K562 (cell line): ENCODE measurements at regions not wholly inside any gene's neighbourhood (a gene's known extent, or its start where the extent isn't known, plus 50 kb on each side); places are given as distances from the start of the nearest gene placed in this dataset.

ENCODE experiments used
- ATAC-seq: fragments of 200-7000 bp; cut with Tn5 transposase; 3 replicates; pipeline ENCODE4 v1.9.1; 2020; ENCODE audit warnings: moderate library complexity
- BruUV-seq: library from RNA; stranded (reverse); fragments of 400-500 nt; replicated peaks from 2 replicates; lab custom pipeline; 2021; lab: Mats Ljungman, UMichigan
- CTCF ChIA-PET: fragments of 300-600 bp; formaldehyde crosslinking; extraction: SDS; loops from one replicate; lab custom pipeline; 2021; ENCODE audit warnings: low intra/inter-chr PET ratio; lab: Yijun Ruan, JAX
- POLR2A ChIA-PET: fragments of 300-600, 350-650 bp; sonication (Branson Sonifier 250); formaldehyde crosslinking; extraction: SDS; loops from one replicate; lab custom pipeline; 2021; ENCODE audit warnings: antibody characterized with exemption, inconsistent platforms; lab: Yijun Ruan, JAX
- DNase-seq, 4 experiments: peaks; one replicate each; pipeline versions ENCODE4 v3.0.0 to v3.0.0-alpha.2; 2011 to 2018; ENCODE audit warnings: low spot score in 3 of 4, mixed read lengths in 3 of 4; ENCODE audit errors: extremely low read depth in 1 of 4
- FAIRE-seq: peaks from 2 replicates; lab custom pipeline; 2011; peaks lifted over from hg19 to GRCh38; lab: Jason Lieb, UNC
- H2AFZ ChIP-seq: 2 replicates; pipeline ENCODE4 v1.6.0; 2011; ENCODE audit warnings: low read depth, low read length, control low read depth, inconsistent platforms
- H3K27ac ChIP-seq: fragments of 200-600 bp; 3 replicates; pipeline ENCODE4 v1.8.0; 2011; ENCODE audit warnings: low read depth, mild to moderate bottlenecking, control low read depth, inconsistent platforms, low read length, moderate library complexity, mixed read lengths; ENCODE audit errors: extremely low read depth
- H3K27me3 ChIP-seq, 2 experiments: fragments of 300-600 bp in 1 of 2; 2 replicates in 1 of 2; 3 replicates in 1 of 2; pipeline versions ENCODE4 v1.6.0 to v1.8.0; 2011; ENCODE audit warnings: inconsistent platforms in 2 of 2, low read length in 2 of 2, mild to moderate bottlenecking in 1 of 2, mixed read lengths in 1 of 2, moderate library complexity in 1 of 2; ENCODE audit not compliant: control insufficient read depth in 2 of 2, insufficient read depth in 2 of 2
- H3K36me3 ChIP-seq: fragments of 300-600 bp; 3 replicates; pipeline ENCODE4 v1.8.0; 2011; ENCODE audit warnings: mild to moderate bottlenecking, low read length, inconsistent platforms; ENCODE audit not compliant: control insufficient read depth, insufficient read depth
- H3K4me1 ChIP-seq, 2 experiments: fragments of 200-600 bp in 1 of 2; replicated peaks in 1 of 2; 2 replicates in 1 of 2; 3 replicates in 1 of 2; pipeline versions ENCODE4 v1.5.1 to v1.8.0; 2011; ENCODE audit warnings: inconsistent platforms in 2 of 2, low read length in 2 of 2, mild to moderate bottlenecking in 1 of 2, mixed read lengths in 1 of 2, moderate library complexity in 1 of 2; ENCODE audit not compliant: control insufficient read depth in 2 of 2, insufficient read depth in 2 of 2
- H3K4me2 ChIP-seq: 2 replicates; pipeline ENCODE4 v1.6.1; 2011; ENCODE audit warnings: low read length, control low read depth, inconsistent platforms, mixed read lengths; ENCODE audit not compliant: insufficient read depth
- H3K4me3 ChIP-seq: fragments of 200-600 bp; sonication (generic), shearing (Covaris generic); 2 replicates; pipeline ENCODE4 v1.5.1; 2016; ENCODE audit warnings: control low read depth, inconsistent platforms
- H3K79me2 ChIP-seq: fragments of 200-600 bp; 3 replicates; pipeline ENCODE4 v1.8.0; 2011; ENCODE audit warnings: low read length, inconsistent platforms; ENCODE audit not compliant: control insufficient read depth, insufficient read depth
- H3K9ac ChIP-seq, 2 experiments: 2 replicates each; pipeline versions ENCODE4 v1.6.0 to v1.6.1; 2011; ENCODE audit warnings: low read depth in 2 of 2, low read length in 2 of 2, control low read depth in 1 of 2, inconsistent platforms in 1 of 2, mild to moderate bottlenecking in 1 of 2, mixed read lengths in 1 of 2; ENCODE audit not compliant: insufficient read depth in 1 of 2
- H3K9me1 ChIP-seq: one replicate; pipeline ENCODE4 v1.6.0; 2011; ENCODE audit warnings: inconsistent platforms, mild to moderate bottlenecking, low read length, moderate library complexity; ENCODE audit not compliant: control insufficient read depth, insufficient read depth
- H3K9me3 ChIP-seq: replicated peaks from 2 replicates; pipeline ENCODE4 v1.5.1; 2011; ENCODE audit warnings: low read depth, low read length, inconsistent platforms; ENCODE audit not compliant: control insufficient read depth, insufficient read depth
- H4K20me1 ChIP-seq: replicated peaks from 2 replicates; pipeline ENCODE4 v1.6.1; 2011; ENCODE audit warnings: low read length, inconsistent platforms, mixed read lengths; ENCODE audit not compliant: control insufficient read depth, insufficient read depth
- ESRRB ChIP-seq: fragments of 250-450 bp; sonication (Bioruptor Pico); IDR thresholded peaks from 2 replicates; pipeline ENCODE4 v1.5.0; 2020; ENCODE audit warnings: mild to moderate bottlenecking, moderate library complexity, borderline replicate concordance
- MEF2A ChIP-seq: IDR thresholded peaks from 2 replicates; pipeline ENCODE4 v1.6.1; 2011; ENCODE audit warnings: low read depth, mild to moderate bottlenecking, low read length, moderate library complexity; ENCODE audit not compliant: control insufficient read depth
- MEF2D ChIP-seq: conservative IDR thresholded peaks from 2 replicates; pipeline ENCODE4 v1.6.1; 2016; ENCODE audit warnings: low read depth, missing genetic modification characterization, missing compliant biosample characterization
- RAD51 ChIP-seq: fragments of 450-650 bp; IDR thresholded peaks from 2 replicates; pipeline ENCODE4 v1.7.1; 2016; ENCODE audit warnings: low read depth, mild to moderate bottlenecking, borderline replicate concordance
- ZNF507 ChIP-seq: conservative IDR thresholded peaks from 2 replicates; pipeline ENCODE4 v1.6.1; 2017; ENCODE audit warnings: missing genetic modification characterization, missing compliant biosample characterization
- ZNF668 ChIP-seq: fragments of 250-450 bp; sonication (Bioruptor Pico); IDR thresholded peaks from 2 replicates; pipeline ENCODE4 v1.8.0; 2022; ENCODE audit warnings: mild to moderate bottlenecking, inconsistent platforms
- WGBS: fragments of 100-300 bp; shearing (Covaris generic); methylation state at CpG from one replicate; pipeline ENCODE4 v1.1.6; 2016; ENCODE audit warnings: low coverage, mixed read lengths; ENCODE audit not compliant: insufficient coverage; ENCODE audit errors: missing lambda C conversion rate; 5-methylcytosine and 5-hydroxymethylcytosine counted together
- in situ Hi-C: fragments of 300-500 bp; cut with MboI; formaldehyde crosslinking; loops from 4 replicates; pipeline ENCODE4 v1.15.0; 2018; ENCODE audit warnings: inconsistent platforms, mixed read lengths
- intact Hi-C: fragments of 100-400 bp; cut with micrococcal nuclease; formaldehyde crosslinking; loops from 2 replicates; pipeline ENCODE4 v1.14.2; 2022
- TF ChIP-seq, protein P1 (sequence below), 2 experiments: fragments of 200-800 bp in 1 of 2; sonication (Bioruptor generic) in 1 of 2; sonication (generic) in 1 of 2; formaldehyde crosslinking in 1 of 2; IDR thresholded peaks in 1 of 2; conservative IDR thresholded peaks in 1 of 2; 2 replicates each; pipeline versions ENCODE4 v1.5.0 to v1.6.1; 2016 to 2020; ENCODE audit warnings: missing compliant biosample characterization in 1 of 2, missing genetic modification characterization in 1 of 2, missing genetic modification reagents in 1 of 2

DNA sequence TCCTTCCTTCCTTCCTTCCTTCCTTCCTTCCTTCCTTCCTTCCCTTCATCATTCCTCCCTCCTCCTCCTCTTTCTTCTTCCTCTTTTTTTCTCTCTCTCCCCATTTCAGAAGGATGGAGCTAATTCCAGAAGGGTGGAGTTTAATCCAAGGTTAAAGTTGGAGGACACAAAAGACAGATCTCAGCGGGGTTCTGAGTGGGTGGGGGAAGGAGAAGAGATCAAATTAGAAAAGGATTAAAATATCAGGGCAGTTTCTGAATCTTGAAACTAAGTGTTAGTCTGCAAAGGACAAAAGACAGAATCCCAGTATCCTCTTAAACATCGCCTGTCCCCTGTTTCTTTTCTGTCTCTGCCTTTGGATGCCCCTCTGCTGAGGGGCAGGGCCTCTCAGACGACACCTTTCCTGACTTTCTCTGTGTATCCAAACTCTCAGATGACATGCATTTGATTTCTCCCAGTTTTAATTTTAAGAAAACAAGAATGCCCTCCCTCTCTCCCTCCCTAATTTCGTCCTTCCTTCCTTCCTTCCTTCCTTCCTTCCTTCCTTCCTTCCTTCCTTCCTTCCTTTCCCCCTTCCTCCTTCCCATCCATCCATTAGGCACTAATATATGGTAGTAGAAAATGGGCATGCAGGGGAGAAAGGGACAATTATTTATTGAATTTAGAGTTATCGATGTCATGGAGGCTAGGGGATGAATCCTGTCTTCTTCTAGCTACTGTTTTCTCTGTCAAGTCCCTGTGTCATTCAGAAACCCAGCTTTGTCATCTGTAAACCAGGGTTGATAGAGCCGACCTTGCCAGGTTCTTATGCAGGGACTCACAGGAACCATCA, 269.1 kb downstream of the VRK1 start:
- Histone ChIP-seq H3K27ac (no peak overlapping the region), H3K27me3 (peaks cover 2 to 25% of the 10 kb centered on the region in 2 experiments; a peak in 3 of 5 replicates), H3K9me1 (no peaks in the 10 kb centered on the region), H3K79me2 (no peaks in the 10 kb centered on the region), H3K36me3 (no peaks in the 10 kb centered on the region), H4K20me1 (no peaks in the 10 kb centered on the region), H3K9me3 (no peaks in the 10 kb centered on the region), H3K4me2 (no peak overlapping the region), H3K4me1 (no peaks in the 10 kb centered on the region), H3K4me3 (no peak overlapping the region), H2AFZ (no peak overlapping the region), H3K9ac (no peak overlapping the region)
- DNase-seq (no peak), FAIRE-seq (no peak), ATAC-seq (no peak)
- BruUV-seq: no TSS peak
- TF ChIP-seq MEF2A (no peak), RAD51 (no peak), ESRRB (CRISPR knock-in tag) (no peak), ZNF668 (CRISPR knock-in tag) (no peak), MEF2D (no peak), ZNF507 (tag) (no peak)
- TF ChIP-seq, protein P1, sequence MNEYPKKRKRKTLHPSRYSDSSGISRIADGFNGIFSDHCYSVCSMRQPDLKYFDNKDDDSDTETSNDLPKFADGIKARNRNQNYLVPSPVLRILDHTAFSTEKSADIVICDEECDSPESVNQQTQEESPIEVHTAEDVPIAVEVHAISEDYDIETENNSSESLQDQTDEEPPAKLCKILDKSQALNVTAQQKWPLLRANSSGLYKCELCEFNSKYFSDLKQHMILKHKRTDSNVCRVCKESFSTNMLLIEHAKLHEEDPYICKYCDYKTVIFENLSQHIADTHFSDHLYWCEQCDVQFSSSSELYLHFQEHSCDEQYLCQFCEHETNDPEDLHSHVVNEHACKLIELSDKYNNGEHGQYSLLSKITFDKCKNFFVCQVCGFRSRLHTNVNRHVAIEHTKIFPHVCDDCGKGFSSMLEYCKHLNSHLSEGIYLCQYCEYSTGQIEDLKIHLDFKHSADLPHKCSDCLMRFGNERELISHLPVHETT (CRISPR knock-in tag; conservative IDR thresholded peaks at IDR 0.05 in 1 of 2, IDR thresholded peaks at IDR 0.05 in 1 of 2): no peak
- POLR2A ChIA-PET: no interaction called here
- in situ Hi-C loops (no loop called here), intact Hi-C loops (no loop called here)
- WGBS: 0% methylated on average over 6 of the region's 6 CpGs
- CTCF ChIA-PET: no interaction called here
